GM21786 (cell line): ENCODE measurements at regions not wholly inside any gene's neighbourhood (a gene's known extent, or its start where the extent isn't known, plus 50 kb on each side); places are given as distances from the start of the nearest gene placed in this dataset.

Experiments
- ATAC-seq: cut with Tn5 transposase; IDR thresholded peaks from one replicate; pipeline ENCODE4 v1.9.1; 2021; ENCODE audit not compliant: unreplicated experiment

- ATAC-seq = no peak
Measured at GRCh38 chr18:57202881-57203280, 56.0 kb downstream of the BOD1L2 start.

GRCh38 chr18:57205641-57206040 lies 58.8 kb downstream of the BOD1L2 start:
- no peak for ATAC-seq

- no peak for ATAC-seq
Measured at GRCh38 chr18:57207124-57207916, 60.4 kb downstream of the BOD1L2 start.

GRCh38 chr18:57208047-57208446 lies 61.2 kb downstream of the BOD1L2 start:
- ATAC-seq = no peak

- peak; percentile 48 for ATAC-seq
Measured at GRCh38 chr18:57209713-57210106, 62.8 kb downstream of the BOD1L2 start.

- ATAC-seq = peak; percentile 40
Measured at GRCh38 chr18:57210107-57210715, 63.3 kb downstream of the BOD1L2 start.

GRCh38 chr18:57210716-57211411 lies 64.0 kb downstream of the BOD1L2 start:
- ATAC-seq = no peak

- no peak for ATAC-seq
Measured at GRCh38 chr18:57211412-57211750, 64.5 kb downstream of the BOD1L2 start.

- no peak for ATAC-seq
Measured at GRCh38 chr18:57211776-57212175, 64.9 kb downstream of the BOD1L2 start.

GRCh38 chr18:57212678-57213077 lies 65.8 kb downstream of the BOD1L2 start:
- no peak for ATAC-seq

GRCh38 chr18:57214976-57215375 lies 68.1 kb downstream of the BOD1L2 start:
- ATAC-seq = no peak

GRCh38 chr18:57218281-57218680 lies 71.4 kb downstream of the BOD1L2 start:
- ATAC-seq = no peak

GRCh38 chr18:57219964-57220363 lies 73.1 kb downstream of the BOD1L2 start:
- ATAC-seq = no peak

- no peak for ATAC-seq
Measured at GRCh38 chr18:57220480-57220879, 73.6 kb downstream of the BOD1L2 start.

- ATAC-seq = no peak
Measured at GRCh38 chr18:57220930-57221483, 74.1 kb downstream of the BOD1L2 start.

GRCh38 chr18:57223144-57223870 lies 76.4 kb downstream of the BOD1L2 start:
- no peak for ATAC-seq

GRCh38 chr18:57230861-57231585 lies 84.1 kb downstream of the BOD1L2 start:
- no peak for ATAC-seq

GRCh38 chr18:57231864-57232263 lies 85.0 kb downstream of the BOD1L2 start:
- ATAC-seq = no peak

- ATAC-seq = no peak
Measured at GRCh38 chr18:57234346-57234745, 87.5 kb downstream of the BOD1L2 start.

GRCh38 chr18:57241869-57242268 lies 95.0 kb downstream of the BOD1L2 start:
- ATAC-seq = no peak

- ATAC-seq = no peak
Measured at GRCh38 chr18:57242285-57242684, 95.4 kb downstream of the BOD1L2 start.
